Raji (cell line): ENCODE measurements at regions not wholly inside any gene's neighbourhood (a gene's known extent, or its start where the extent isn't known, plus 50 kb on each side); places are given as distances from the start of the nearest gene placed in this dataset.

Experiments used
- POLR2A ChIP-seq: IDR thresholded peaks from 2 replicates; pipeline ENCODE4 v1.6.1; 2011; ENCODE audit warnings: low read depth, low read length, control low read depth; ENCODE audit not compliant: insufficient read depth

DNA sequence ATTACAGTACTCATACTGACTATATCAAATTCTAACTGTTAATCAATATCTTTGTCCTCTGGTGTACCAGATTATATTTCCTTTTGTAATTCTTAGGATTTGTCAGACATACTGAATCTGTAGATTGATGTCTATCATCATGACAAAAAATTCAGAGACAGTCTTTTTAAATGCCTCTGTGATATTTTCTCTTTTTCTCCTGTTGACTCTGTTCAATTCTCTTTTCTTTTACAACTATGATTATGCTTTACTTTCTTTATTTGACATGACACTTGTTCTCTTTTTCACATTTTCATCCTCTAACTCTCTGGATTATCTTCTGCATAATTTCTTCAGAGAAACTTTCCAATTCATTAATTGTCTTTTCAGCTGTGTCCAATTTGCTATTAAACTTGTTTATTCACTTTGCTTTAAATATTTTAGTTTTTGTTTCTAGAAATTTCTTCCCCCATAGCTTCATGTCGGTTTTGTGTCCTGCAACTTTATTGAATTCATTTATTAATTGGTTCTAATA is 153.6 kb downstream of the PFKFB3 start:
- no peak for TF ChIP-seq POLR2A

DNA sequence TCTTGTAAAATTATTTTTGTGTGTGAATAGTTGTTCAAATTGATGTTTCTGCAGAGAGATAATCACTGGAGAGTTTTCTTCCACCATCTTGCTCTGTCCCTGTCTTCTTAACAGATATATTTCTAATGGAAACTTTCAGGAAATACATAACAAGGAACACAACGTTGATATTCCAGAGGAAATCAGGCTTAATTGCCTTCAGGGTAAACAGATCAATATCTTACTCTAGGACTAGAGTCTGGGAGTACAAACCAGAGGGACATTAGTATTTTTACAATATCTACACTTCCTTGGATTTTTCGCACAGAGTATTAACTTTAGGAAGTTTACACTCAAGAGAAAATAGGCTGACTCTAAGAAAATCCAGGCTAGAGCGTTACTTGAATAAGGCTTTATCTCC is 159.1 kb downstream of the PFKFB3 start:
- no peak for TF ChIP-seq POLR2A

- TF ChIP-seq POLR2A = no peak
Measured at GRCh38 chr10:6362879-6363278, 160.1 kb downstream of the PFKFB3 start.

DNA sequence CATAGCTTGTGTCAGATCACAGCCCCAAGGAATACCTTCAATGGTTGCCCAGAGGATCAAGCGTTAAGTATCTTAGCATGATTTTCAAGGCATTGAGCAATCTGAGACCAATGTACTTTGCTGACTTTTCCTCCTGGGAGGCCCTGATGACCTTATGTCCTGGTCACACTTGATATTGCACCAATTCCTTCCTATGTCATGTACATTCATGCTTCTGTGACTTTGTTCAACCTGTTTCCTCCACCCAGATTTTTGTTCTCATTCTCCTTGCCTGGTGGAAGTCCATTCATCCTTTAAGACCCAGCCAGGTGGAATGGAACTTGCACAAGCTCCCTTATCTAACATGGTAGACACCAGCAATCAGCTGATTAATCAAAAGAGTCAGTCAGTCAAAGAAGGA is 160.8 kb downstream of the PFKFB3 start:
- no peak for TF ChIP-seq POLR2A

DNA sequence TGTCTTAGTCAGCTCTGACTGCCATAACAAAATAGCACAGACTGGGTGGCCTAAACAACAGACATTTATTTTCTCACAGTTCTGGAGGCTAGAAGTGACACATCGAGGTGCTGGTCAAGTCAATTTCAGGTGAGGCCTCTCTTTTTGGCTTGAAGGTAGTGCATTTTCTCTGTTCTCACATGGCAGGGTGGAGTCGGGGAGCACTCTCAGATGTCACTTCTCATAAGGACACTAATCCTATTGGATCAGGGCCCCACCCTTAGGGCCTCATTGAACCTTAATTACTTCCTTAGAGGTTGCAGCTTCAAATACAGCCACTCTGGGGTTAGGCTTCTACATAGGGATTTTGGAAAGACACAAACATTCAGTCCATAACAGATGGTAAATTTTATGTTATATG is 161.6 kb downstream of the PFKFB3 start:
- no peak for TF ChIP-seq POLR2A

- no peak for TF ChIP-seq POLR2A
Measured at GRCh38 chr10:6364893-6365292, 162.2 kb downstream of the PFKFB3 start.

DNA sequence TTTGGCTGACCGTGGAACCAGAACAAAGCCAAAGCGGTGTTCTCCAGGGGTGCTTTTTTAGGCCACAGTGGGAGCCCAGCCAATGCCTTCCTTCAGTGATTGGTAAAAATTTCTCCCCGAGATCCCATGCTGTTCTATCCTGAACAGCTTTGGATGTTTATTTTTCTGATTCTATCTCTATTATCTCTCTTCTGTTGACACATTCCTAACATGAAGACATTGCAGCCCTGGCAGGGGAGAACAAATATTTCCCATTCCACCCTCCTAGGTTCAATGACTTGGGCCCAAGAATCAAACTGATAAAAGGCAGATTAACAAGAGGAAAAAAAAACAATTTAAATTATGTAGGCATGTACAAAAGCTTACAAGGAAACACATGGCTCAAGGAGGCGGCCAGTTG is 162.7 kb downstream of the PFKFB3 start:
- no peak for TF ChIP-seq POLR2A
